GM06990 (cell line): ENCODE measurements at regions not wholly inside any gene's neighbourhood (a gene's known extent, or its start where the extent isn't known, plus 50 kb on each side); places are given as distances from the start of the nearest gene placed in this dataset.

ENCODE experiments used
- DNase-seq: peaks from one replicate; pipeline ENCODE4 v3.0.0-alpha.2; 2011; ENCODE audit not compliant: insufficient read length; ENCODE audit errors: extremely low read depth
- H3K27me3 ChIP-seq: replicated peaks from 2 replicates; pipeline ENCODE4 v1.6.0; 2011; ENCODE audit warnings: low read length; ENCODE audit not compliant: control insufficient read depth, insufficient read depth
- H3K36me3 ChIP-seq: 2 replicates; pipeline ENCODE4 v1.5.1; 2011; ENCODE audit warnings: low read length; ENCODE audit not compliant: control insufficient read depth, insufficient read depth
- H3K4me3 ChIP-seq: replicated peaks from 2 replicates; pipeline ENCODE4 v1.5.1; 2011; ENCODE audit warnings: low read depth, mild to moderate bottlenecking, control low read depth, low read length
- TF ChIP-seq, protein P1 (sequence below): IDR thresholded peaks from 2 replicates; pipeline ENCODE4 v1.5.1; 2011; ENCODE audit warnings: low read length, control low read depth, mild to moderate bottlenecking, inconsistent platforms; ENCODE audit not compliant: insufficient read depth, poor library complexity, severe bottlenecking

DNA sequence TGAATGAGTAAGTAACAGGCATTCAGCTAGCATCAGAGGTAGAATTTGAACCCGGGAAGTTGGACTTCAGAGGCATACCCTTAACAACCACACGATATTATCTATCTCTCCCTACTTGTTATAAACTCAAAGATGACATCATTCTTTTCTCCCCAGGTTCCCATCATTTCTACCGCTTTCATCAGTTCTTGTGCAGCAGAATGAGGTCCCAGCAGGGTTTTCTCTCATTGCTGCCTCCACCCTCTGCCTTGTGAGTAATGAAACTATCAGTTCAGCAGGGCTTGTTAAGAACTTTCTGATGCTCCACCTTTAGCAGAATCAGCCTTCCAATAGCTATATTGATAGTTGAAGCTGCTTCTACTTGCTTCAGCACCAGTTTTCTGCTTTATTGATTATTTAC, 487.5 kb upstream of the KCNMB2 start:
- H3K27me3 ChIP-seq: no peaks in the 10 kb centered on the region

DNA sequence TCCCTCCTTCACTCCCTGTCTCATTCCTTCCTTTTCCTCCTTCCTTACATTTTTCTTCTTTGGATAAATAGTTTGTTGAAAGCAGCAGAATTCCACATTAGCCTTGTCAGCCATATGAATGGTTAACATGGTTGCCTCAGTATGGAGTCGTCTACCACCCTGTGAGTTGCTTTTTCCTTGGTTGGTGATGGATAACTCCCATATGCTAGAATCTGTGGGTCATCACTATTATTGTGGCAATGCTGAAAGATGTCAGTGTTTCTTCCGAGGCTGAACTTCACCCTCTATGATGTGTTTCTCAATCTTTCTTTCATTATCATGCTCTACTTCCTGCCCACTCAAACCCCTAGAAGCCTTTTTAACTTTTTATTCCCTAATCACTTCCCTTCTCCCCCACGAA, 481.8 kb upstream of the KCNMB2 start:
- TF ChIP-seq, protein P1, sequence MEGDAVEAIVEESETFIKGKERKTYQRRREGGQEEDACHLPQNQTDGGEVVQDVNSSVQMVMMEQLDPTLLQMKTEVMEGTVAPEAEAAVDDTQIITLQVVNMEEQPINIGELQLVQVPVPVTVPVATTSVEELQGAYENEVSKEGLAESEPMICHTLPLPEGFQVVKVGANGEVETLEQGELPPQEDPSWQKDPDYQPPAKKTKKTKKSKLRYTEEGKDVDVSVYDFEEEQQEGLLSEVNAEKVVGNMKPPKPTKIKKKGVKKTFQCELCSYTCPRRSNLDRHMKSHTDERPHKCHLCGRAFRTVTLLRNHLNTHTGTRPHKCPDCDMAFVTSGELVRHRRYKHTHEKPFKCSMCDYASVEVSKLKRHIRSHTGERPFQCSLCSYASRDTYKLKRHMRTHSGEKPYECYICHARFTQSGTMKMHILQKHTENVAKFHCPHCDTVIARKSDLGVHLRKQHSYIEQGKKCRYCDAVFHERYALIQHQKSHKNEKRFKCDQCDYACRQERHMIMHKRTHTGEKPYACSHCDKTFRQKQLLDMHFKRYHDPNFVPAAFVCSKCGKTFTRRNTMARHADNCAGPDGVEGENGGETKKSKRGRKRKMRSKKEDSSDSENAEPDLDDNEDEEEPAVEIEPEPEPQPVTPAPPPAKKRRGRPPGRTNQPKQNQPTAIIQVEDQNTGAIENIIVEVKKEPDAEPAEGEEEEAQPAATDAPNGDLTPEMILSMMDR: no peak
- no peak overlapping the region for H3K4me3 ChIP-seq
- H3K36me3 ChIP-seq: no peaks in the 10 kb centered on the region
- DNase-seq: no peak
- no peaks in the 10 kb centered on the region for H3K27me3 ChIP-seq

More for the DNA sequence above, 487.5 kb upstream of the KCNMB2 start:
- H3K36me3 ChIP-seq: no peaks in the 10 kb centered on the region
- no peak for DNase-seq
- TF ChIP-seq, protein P1: no peak
- no peak overlapping the region for H3K4me3 ChIP-seq

- Histone ChIP-seq H3K36me3 (no peaks in the 10 kb centered on the region), H3K27me3 (no peaks in the 10 kb centered on the region), H3K4me3 (no peak overlapping the region)
- TF ChIP-seq, protein P1: no peak
- DNase-seq: no peak
Measured at GRCh38 chr3:178055939-178056338, 480.3 kb upstream of the KCNMB2 start.

DNA sequence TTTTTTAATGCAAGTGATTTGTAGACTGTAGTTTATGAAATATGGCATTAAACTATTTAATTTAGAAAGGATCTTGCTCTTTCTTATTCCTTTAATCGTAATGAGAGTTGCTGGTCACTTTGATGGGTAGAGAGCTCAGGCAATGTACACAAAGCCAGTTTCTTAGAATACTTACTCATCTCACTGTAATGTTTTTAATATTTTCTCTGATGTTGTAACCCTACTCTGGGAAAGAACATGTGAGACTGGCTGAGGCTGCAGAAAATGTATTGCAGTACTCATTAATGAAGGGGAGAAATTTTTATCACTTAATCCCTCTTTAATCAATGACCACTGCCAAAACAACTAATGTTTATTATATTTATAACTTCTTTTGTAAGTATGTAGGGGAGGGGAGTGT, 479.4 kb upstream of the KCNMB2 start:
- TF ChIP-seq, protein P1: no peak
- no peak for DNase-seq
- Histone ChIP-seq H3K4me3 (no peak overlapping the region), H3K36me3 (no peaks in the 10 kb centered on the region), H3K27me3 (no peaks in the 10 kb centered on the region)

DNA sequence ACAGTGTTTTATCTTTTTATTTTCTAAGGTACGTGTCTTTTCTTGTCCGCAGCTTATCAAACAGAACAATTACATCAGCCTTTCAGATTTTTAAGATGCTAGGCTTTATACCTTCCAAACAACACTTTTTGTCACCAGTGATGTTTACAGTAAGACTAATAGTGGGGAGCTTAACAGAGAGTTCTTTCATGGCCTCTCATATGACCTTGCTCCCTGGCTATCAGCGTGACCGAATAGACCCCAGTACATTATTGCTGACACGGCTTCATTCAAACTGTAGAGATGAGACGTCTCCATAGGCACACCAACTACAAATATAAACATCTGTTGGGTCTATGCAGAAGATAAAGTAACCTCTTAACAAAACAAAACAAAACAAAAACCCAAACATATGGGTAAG, 477.6 kb upstream of the KCNMB2 start:
- no peaks in the 10 kb centered on the region for H3K27me3 ChIP-seq
- no peak overlapping the region for H3K4me3 ChIP-seq
- TF ChIP-seq, protein P1: no peak
- no peaks in the 10 kb centered on the region for H3K36me3 ChIP-seq
- DNase-seq: no peak

DNA sequence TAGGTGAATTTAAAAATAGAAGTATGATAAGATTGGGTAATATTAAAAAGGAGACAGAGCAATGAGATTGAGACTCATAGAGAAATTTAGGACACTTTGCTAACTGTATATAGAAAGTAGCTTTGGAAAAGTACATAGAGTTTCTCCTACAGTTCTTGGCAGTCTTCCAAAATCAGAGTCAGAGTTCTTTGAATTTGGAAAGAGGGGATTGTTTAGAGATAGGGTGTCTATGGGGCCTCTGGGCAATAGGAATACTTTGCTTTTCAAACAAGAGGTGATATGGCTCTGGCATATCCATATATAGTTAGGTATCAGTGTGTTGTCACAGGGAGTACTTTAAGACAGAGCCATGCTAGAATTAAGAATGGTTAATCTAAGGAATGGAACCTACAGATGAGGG, 477.1 kb upstream of the KCNMB2 start:
- TF ChIP-seq, protein P1: no peak
- Histone ChIP-seq H3K27me3 (no peaks in the 10 kb centered on the region), H3K4me3 (no peak overlapping the region), H3K36me3 (no peaks in the 10 kb centered on the region)
- DNase-seq: no peak
